SU-DHL-6 (cell line): ENCODE measurements at regions not wholly inside any gene's neighbourhood (a gene's known extent, or its start where the extent isn't known, plus 50 kb on each side); places are given as distances from the start of the nearest gene placed in this dataset.

Experiments
- H2AFZ ChIP-seq: fragments of 200-600 bp; sonication (generic); 2 replicates; pipeline ENCODE4 v1.6.1; 2014; ENCODE audit warnings: low read depth, mild to moderate bottlenecking, moderate library complexity, mixed read lengths, antibody characterized with exemption, low read length; ENCODE audit not compliant: severe bottlenecking
- H3F3A ChIP-seq: fragments of 200-600 bp; shearing (Covaris generic); 2 replicates; pipeline ENCODE4 v1.6.0; 2016; ENCODE audit warnings: antibody characterized with exemption, mild to moderate bottlenecking; ENCODE audit not compliant: insufficient read depth
- H3K27ac ChIP-seq: fragments of 200-600 bp; sonication (generic); 2 replicates; pipeline ENCODE4 v1.5.1; 2016; ENCODE audit warnings: low read depth, mild to moderate bottlenecking, low read length, moderate library complexity, mixed read lengths
- H3K27me3 ChIP-seq: fragments of 200-600 bp; sonication (generic), shearing (Covaris generic); 2 replicates; pipeline ENCODE4 v1.6.0; 2014; ENCODE audit warnings: mild to moderate bottlenecking, low read length
- H3K36me3 ChIP-seq: fragments of 200-600 bp; sonication (generic); 2 replicates; pipeline ENCODE4 v1.6.1; 2014; ENCODE audit warnings: mild to moderate bottlenecking, low read length, mixed read lengths
- H3K4me2 ChIP-seq: fragments of 300-600, 200-600 bp; shearing (Covaris generic), sonication (generic); 2 replicates; pipeline ENCODE4 v1.6.0; 2014; ENCODE audit warnings: low read length, low read depth, mild to moderate bottlenecking; ENCODE audit not compliant: poor library complexity, severe bottlenecking
- H3K4me3 ChIP-seq: fragments of 200-600 bp; sonication (generic); 2 replicates; pipeline ENCODE4 v1.5.1; 2014; ENCODE audit warnings: antibody characterized with exemption, low read length, mild to moderate bottlenecking, mixed read lengths; ENCODE audit not compliant: insufficient read depth, poor library complexity, severe bottlenecking
- H3K79me2 ChIP-seq: fragments of 200-600 bp; sonication (generic); 2 replicates; pipeline ENCODE4 v1.6.1; 2014; ENCODE audit warnings: mild to moderate bottlenecking, low read length, moderate library complexity; ENCODE audit not compliant: insufficient read depth
- H3K9ac ChIP-seq: fragments of 200-600 bp; sonication (generic); 2 replicates; pipeline ENCODE4 v1.7.0; 2014; ENCODE audit warnings: mild to moderate bottlenecking, low read length
- H3K9me2 ChIP-seq: fragments of 200-600 bp; sonication (generic); replicated peaks from 2 replicates; pipeline ENCODE4 v1.6.1; 2014; ENCODE audit warnings: low read length; ENCODE audit not compliant: insufficient read depth
- H3K9me3 ChIP-seq: fragments of 200-600 bp; sonication (generic); 2 replicates; pipeline ENCODE4 v1.6.1; 2014; ENCODE audit warnings: low read length, mixed read lengths; ENCODE audit not compliant: insufficient read depth
- H4K20me1 ChIP-seq: fragments of 200-600 bp; sonication (generic); 2 replicates; pipeline ENCODE4 v1.6.1; 2014; ENCODE audit warnings: low read depth, mild to moderate bottlenecking, antibody characterized with exemption, low read length, moderate library complexity, mixed read lengths
- CTCF ChIP-seq: fragments of 200-600 bp; sonication (generic); IDR thresholded peaks from one replicate; pipeline ENCODE4 v1.5.1; 2017; ENCODE audit warnings: antibody characterized with exemption, mild to moderate bottlenecking, low read length, moderate library complexity; ENCODE audit not compliant: insufficient read depth, poor library complexity, severe bottlenecking
- EZH2phosphoT487 ChIP-seq: fragments of 200-600 bp; sonication (generic), shearing (Covaris generic); conservative IDR thresholded peaks from 2 replicates; pipeline ENCODE4 v1.6.1; 2018; ENCODE audit warnings: mild to moderate bottlenecking, antibody characterized with exemption, low read length, moderate library complexity, mixed read lengths

- H3K9me3 ChIP-seq: no peaks in the 10 kb centered on the region
- H2AFZ ChIP-seq: no peak overlapping the region
- no peaks in the 10 kb centered on the region for H4K20me1 ChIP-seq
- H3K79me2 ChIP-seq: no peaks in the 10 kb centered on the region
- no peak overlapping the region for H3K27ac ChIP-seq
- H3K27me3 ChIP-seq: no peaks in the 10 kb centered on the region
- no peak overlapping the region for H3K4me2 ChIP-seq
- no peak for TF ChIP-seq EZH2phosphoT487
- no peak for TF ChIP-seq CTCF
- H3K36me3 ChIP-seq: no peaks in the 10 kb centered on the region
- no peak overlapping the region for H3K4me3 ChIP-seq
- H3K9me2 ChIP-seq: no peaks in the 10 kb centered on the region
- no peaks in the 10 kb centered on the region for H3F3A ChIP-seq
- no peak overlapping the region for H3K9ac ChIP-seq
These were observed 70.7 kb upstream of the FRMD4B start for GRCh38 chr3:69456631-69457030.

GRCh38 chr3:69454204-69454787 is 68.4 kb upstream of the FRMD4B start:
- Histone ChIP-seq H3K27ac (no peak overlapping the region), H4K20me1 (no peaks in the 10 kb centered on the region), H3K27me3 (no peaks in the 10 kb centered on the region), H3K9ac (no peak overlapping the region), H3F3A (no peaks in the 10 kb centered on the region), H3K4me2 (no peak overlapping the region), H3K4me3 (no peak overlapping the region), H3K9me3 (no peaks in the 10 kb centered on the region), H3K79me2 (no peaks in the 10 kb centered on the region), H2AFZ (no peak overlapping the region), H3K36me3 (no peaks in the 10 kb centered on the region), H3K9me2 (no peaks in the 10 kb centered on the region)
- no peak for TF ChIP-seq CTCF
- TF ChIP-seq EZH2phosphoT487: no peak

- no peaks in the 10 kb centered on the region for H3K36me3 ChIP-seq
- H3K27ac ChIP-seq: no peak overlapping the region
- no peak overlapping the region for H3K4me2 ChIP-seq
- no peaks in the 10 kb centered on the region for H3K9me3 ChIP-seq
- H3F3A ChIP-seq: no peaks in the 10 kb centered on the region
- no peak overlapping the region for H2AFZ ChIP-seq
- H3K27me3 ChIP-seq: no peaks in the 10 kb centered on the region
- no peak overlapping the region for H3K9ac ChIP-seq
- no peak overlapping the region for H3K4me3 ChIP-seq
- H3K9me2 ChIP-seq: no peaks in the 10 kb centered on the region
- no peak for TF ChIP-seq EZH2phosphoT487
- no peak for TF ChIP-seq CTCF
- no peaks in the 10 kb centered on the region for H3K79me2 ChIP-seq
- H4K20me1 ChIP-seq: no peaks in the 10 kb centered on the region
These were observed 66.4 kb upstream of the FRMD4B start for GRCh38 chr3:69452295-69452694.
